ENCODE measurements at regions not wholly inside any gene's neighbourhood (a gene's known extent, or its start where the extent isn't known, plus 50 kb on each side); places are given as distances from the start of the nearest gene placed in this dataset.

- DNase-seq, result no peak
- no peaks in the 10 kb centered on the region for H3K9me2 ChIP-seq (replicated peaks; ENCODE audit: insufficient read depth, low read length)
- no peak overlapping the region for H2AFZ ChIP-seq (ENCODE audit: low read length)
- H3K4me3 ChIP-seq (ENCODE audit: low read length), result no peak overlapping the region
- H3K4me2 ChIP-seq (ENCODE audit: low read depth, low read length), result no peak overlapping the region
- H3K9me3 ChIP-seq (replicated peaks; ENCODE audit: insufficient read depth, low read length), result no peaks in the 10 kb centered on the region
- H3K27me3 ChIP-seq (replicated peaks; ENCODE audit: insufficient read depth, low read length), result no peaks in the 10 kb centered on the region
- TF ChIP-seq EZH2phosphoT487 (IDR thresholded peaks at IDR 0.05; ENCODE audit: low read length) (no peak), EZH2 (optimal IDR thresholded peaks at IDR 0.05; ENCODE audit: low read depth, low read length) (no peak), CTCF (IDR thresholded peaks at IDR 0.05; ENCODE audit: low read length) (no peak)
- no peak overlapping the region for H3K9ac ChIP-seq (ENCODE audit: low read length)
- H3K4me1 ChIP-seq (ENCODE audit: low read length), result no peaks in the 10 kb centered on the region
- no peak overlapping the region for H3K27ac ChIP-seq (ENCODE audit: low read length)
- H4K20me1 ChIP-seq (ENCODE audit: insufficient read depth, low read length), result no peaks in the 10 kb centered on the region
- no peaks in the 10 kb centered on the region for H3F3A ChIP-seq (ENCODE audit: insufficient read depth, low read length)
- no peaks in the 10 kb centered on the region for H3K36me3 ChIP-seq (replicated peaks; ENCODE audit: insufficient read depth, low read length)
- H3K79me2 ChIP-seq (ENCODE audit: low read length), result no peaks in the 10 kb centered on the region
Observed at GRCh38 chr10:36677431-36677768, 448.0 kb upstream of the ANKRD30A start.

GRCh38 chr10:36676756-36677430 is 448.5 kb upstream of the ANKRD30A start:
- no peaks in the 10 kb centered on the region for H3K27me3 ChIP-seq (replicated peaks; ENCODE audit: insufficient read depth, low read length)
- no peaks in the 10 kb centered on the region for H3K9me2 ChIP-seq (replicated peaks; ENCODE audit: insufficient read depth, low read length)
- no peak overlapping the region for H3K4me2 ChIP-seq (ENCODE audit: low read depth, low read length)
- no peaks in the 10 kb centered on the region for H3K36me3 ChIP-seq (replicated peaks; ENCODE audit: insufficient read depth, low read length)
- no peak overlapping the region for H3K4me3 ChIP-seq (ENCODE audit: low read length)
- no peaks in the 10 kb centered on the region for H3K4me1 ChIP-seq (ENCODE audit: low read length)
- no peaks in the 10 kb centered on the region for H3K9me3 ChIP-seq (replicated peaks; ENCODE audit: insufficient read depth, low read length)
- TF ChIP-seq EZH2 (optimal IDR thresholded peaks at IDR 0.05; ENCODE audit: low read depth, low read length), result no peak
- no peak for TF ChIP-seq EZH2phosphoT487 (IDR thresholded peaks at IDR 0.05; ENCODE audit: low read length)
- no peak for TF ChIP-seq CTCF (IDR thresholded peaks at IDR 0.05; ENCODE audit: low read length)
- no peaks in the 10 kb centered on the region for H4K20me1 ChIP-seq (ENCODE audit: insufficient read depth, low read length)
- DNase-seq, result no peak
- H3K27ac ChIP-seq (ENCODE audit: low read length), result no peak overlapping the region
- no peak overlapping the region for H2AFZ ChIP-seq (ENCODE audit: low read length)
- H3F3A ChIP-seq (ENCODE audit: insufficient read depth, low read length), result no peaks in the 10 kb centered on the region
- H3K9ac ChIP-seq (ENCODE audit: low read length), result no peak overlapping the region
- H3K79me2 ChIP-seq (ENCODE audit: low read length), result no peaks in the 10 kb centered on the region

GRCh38 chr10:36676321-36676720 is 449.1 kb upstream of the ANKRD30A start:
- Histone ChIP-seq H3K9me3 (replicated peaks; ENCODE audit: insufficient read depth, low read length) (no peaks in the 10 kb centered on the region), H3K36me3 (replicated peaks; ENCODE audit: insufficient read depth, low read length) (no peaks in the 10 kb centered on the region), H3K9ac (ENCODE audit: low read length) (no peak overlapping the region), H3K4me2 (ENCODE audit: low read depth, low read length) (no peak overlapping the region), H3K4me1 (ENCODE audit: low read length) (no peaks in the 10 kb centered on the region), H3K27me3 (replicated peaks; ENCODE audit: insufficient read depth, low read length) (no peaks in the 10 kb centered on the region), H2AFZ (ENCODE audit: low read length) (no peak overlapping the region), H3K79me2 (ENCODE audit: low read length) (no peaks in the 10 kb centered on the region), H4K20me1 (ENCODE audit: insufficient read depth, low read length) (no peaks in the 10 kb centered on the region), H3F3A (ENCODE audit: insufficient read depth, low read length) (no peaks in the 10 kb centered on the region), H3K4me3 (ENCODE audit: low read length) (no peak overlapping the region), H3K27ac (ENCODE audit: low read length) (no peak overlapping the region), H3K9me2 (replicated peaks; ENCODE audit: insufficient read depth, low read length) (no peaks in the 10 kb centered on the region)
- no peak for TF ChIP-seq EZH2 (optimal IDR thresholded peaks at IDR 0.05; ENCODE audit: low read depth, low read length)
- TF ChIP-seq EZH2phosphoT487 (IDR thresholded peaks at IDR 0.05; ENCODE audit: low read length), result no peak
- TF ChIP-seq CTCF (IDR thresholded peaks at IDR 0.05; ENCODE audit: low read length), result no peak
- DNase-seq, result no peak

Measured in MM.1S (cell line).